ENCODE measurements at regions not wholly inside any gene's neighbourhood (a gene's known extent, or its start where the extent isn't known, plus 50 kb on each side); places are given as distances from the start of the nearest gene placed in this dataset.

DNA sequence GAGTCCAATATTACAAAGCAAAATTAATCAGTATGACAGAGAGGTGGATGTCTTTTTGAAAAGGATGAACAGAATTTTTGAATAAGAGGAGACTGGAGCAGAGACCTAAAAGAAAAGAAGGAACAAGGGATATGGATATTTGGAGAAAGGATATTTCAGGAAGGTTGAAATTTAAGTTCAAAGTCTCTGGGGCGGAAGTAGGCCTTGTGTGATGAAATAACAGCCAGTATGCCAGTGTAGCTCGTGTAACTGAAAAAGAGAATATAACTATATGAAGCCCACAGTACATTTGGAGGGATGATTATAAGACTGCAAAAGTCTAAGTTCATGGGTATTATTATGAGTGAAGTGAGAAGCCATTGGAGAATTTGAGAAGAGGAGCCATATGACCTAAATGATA lies 766.7 kb downstream of the GBE1 start:
- TF ChIP-seq POLR2AphosphoS5 (IDR thresholded peaks at IDR 0.05) = no peak
- TF ChIP-seq CTCF (IDR thresholded peaks at IDR 0.05) = no peak

Data from esophagus muscularis mucosa (tissue), 3 donors.